ENCODE measurements at regions not wholly inside any gene's neighbourhood (a gene's known extent, or its start where the extent isn't known, plus 50 kb on each side); places are given as distances from the start of the nearest gene placed in this dataset.
"Not testable (repeated sequence)": the region's sequence is repeated elsewhere in the genome, so short reads cannot be mapped to it uniquely, and the experiment has no call there.

DNA sequence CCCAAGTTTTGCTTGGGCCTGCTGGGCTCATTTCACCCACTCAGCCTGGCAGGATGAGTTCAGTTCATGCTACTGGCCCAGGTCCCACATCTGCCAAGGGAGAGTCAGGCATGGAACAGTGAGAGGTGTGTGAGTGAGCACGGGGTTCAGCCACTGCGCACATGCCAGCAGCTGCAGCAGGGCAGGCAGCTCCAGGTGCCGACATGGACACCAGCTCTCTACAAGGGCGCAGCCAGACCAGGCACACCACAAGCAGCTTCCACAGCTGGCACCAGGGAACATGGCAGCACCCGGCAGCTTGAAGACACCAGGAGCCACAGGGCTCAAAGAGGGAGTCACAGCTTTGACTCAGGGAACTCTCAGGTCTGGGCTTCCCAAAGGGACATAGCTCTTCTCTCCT lies 938.0 kb downstream of the SORCS3 start:
- Histone ChIP-seq H3K9me3 (ENCODE audit: control insufficient read depth in 2 of 2, insufficient read depth in 1 of 2, low read depth in 1 of 2, low read length in 1 of 2) (peaks cover 0 to 9% of the 10 kb centered on the region in 2 donors), H3K27ac (ENCODE audit: low read depth in 1 of 3, low read length in 2 of 3) (no peak overlapping the region), H3K27me3 (ENCODE audit: control insufficient read depth in 3 of 3, insufficient read depth in 3 of 3, low read length in 3 of 3) (peaks cover 0 to 3% (median 0%) of the 10 kb centered on the region in 3 donors), H3K36me3 (ENCODE audit: control insufficient read depth in 3 of 3, insufficient read depth in 2 of 3, low read depth in 1 of 3, low read length in 3 of 3) (no peaks in the 10 kb centered on the region), H3K4me3 (ENCODE audit: low read depth in 1 of 3, low read length in 3 of 3) (no peak overlapping the region), H3K4me1 (ENCODE audit: control insufficient read depth in 3 of 3, insufficient read depth in 2 of 3, low read depth in 1 of 3, low read length in 2 of 3) (no peaks in the 10 kb centered on the region)
- DNase-seq = no peak
- FAIRE-seq = no peak
- 89 to 93% (median 90%) methylated on average over 5 of the region's 5 CpGs for WGBS, 3 donors

DNA sequence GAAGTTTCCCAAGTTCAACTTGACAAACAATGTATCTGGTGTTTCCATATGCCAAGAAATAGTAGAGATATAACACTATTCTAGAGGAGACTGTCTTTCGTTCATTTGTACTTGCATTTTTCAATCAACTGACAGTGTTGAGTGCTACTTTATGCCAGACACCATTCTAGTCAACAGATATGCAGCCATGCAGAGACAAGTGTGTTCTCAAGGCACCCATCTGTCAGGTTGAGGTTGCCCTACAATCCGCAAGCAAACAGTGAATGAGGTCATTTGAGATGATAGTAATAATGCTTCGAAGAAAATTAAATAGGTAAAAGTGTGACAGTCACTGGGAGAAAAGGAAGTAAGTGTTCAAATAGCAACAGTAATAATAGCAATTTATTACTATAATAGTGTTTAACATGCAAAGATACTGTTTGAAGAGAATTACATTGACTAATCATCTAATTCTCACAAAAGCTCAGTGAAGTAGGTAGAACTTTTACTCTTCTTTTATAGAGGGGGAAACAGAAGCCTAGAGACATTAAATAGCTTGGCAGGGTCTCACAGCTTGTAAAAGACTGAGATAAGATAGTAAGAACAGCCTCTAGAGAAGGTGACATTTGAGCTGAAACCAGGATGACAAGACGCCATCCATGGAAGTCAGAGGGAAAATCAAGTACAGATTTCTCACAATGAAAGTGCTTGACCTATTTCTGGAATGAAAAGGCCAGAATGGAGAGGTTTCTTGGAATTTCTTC lies 936.9 kb downstream of the SORCS3 start:
- H3K4me3 ChIP-seq (ENCODE audit: low read depth in 1 of 3, low read length in 3 of 3) = no peak overlapping the region
- H3K4me1 ChIP-seq (ENCODE audit: control insufficient read depth in 3 of 3, insufficient read depth in 2 of 3, low read depth in 1 of 3, low read length in 2 of 3) = no peaks in the 10 kb centered on the region
- H3K9me3 ChIP-seq (ENCODE audit: control insufficient read depth in 2 of 2, insufficient read depth in 1 of 2, low read depth in 1 of 2, low read length in 1 of 2) = peaks cover 0 to 9% of the 10 kb centered on the region in 2 donors
- FAIRE-seq (no peak), DNase-seq (no peak)
- H3K27me3 ChIP-seq (ENCODE audit: control insufficient read depth in 3 of 3, insufficient read depth in 3 of 3, low read length in 3 of 3) = peaks cover 0 to 3% (median 0%) of the 10 kb centered on the region in 3 donors
- 78 to 88% (median 80%) methylated on average over 4 of the region's 4 CpGs for WGBS, 3 donors
- no peaks in the 10 kb centered on the region for H3K36me3 ChIP-seq (ENCODE audit: control insufficient read depth in 3 of 3, insufficient read depth in 2 of 3, low read depth in 1 of 3, low read length in 3 of 3)
- H3K27ac ChIP-seq (ENCODE audit: low read depth in 1 of 3, low read length in 2 of 3) = no peak overlapping the region

DNA sequence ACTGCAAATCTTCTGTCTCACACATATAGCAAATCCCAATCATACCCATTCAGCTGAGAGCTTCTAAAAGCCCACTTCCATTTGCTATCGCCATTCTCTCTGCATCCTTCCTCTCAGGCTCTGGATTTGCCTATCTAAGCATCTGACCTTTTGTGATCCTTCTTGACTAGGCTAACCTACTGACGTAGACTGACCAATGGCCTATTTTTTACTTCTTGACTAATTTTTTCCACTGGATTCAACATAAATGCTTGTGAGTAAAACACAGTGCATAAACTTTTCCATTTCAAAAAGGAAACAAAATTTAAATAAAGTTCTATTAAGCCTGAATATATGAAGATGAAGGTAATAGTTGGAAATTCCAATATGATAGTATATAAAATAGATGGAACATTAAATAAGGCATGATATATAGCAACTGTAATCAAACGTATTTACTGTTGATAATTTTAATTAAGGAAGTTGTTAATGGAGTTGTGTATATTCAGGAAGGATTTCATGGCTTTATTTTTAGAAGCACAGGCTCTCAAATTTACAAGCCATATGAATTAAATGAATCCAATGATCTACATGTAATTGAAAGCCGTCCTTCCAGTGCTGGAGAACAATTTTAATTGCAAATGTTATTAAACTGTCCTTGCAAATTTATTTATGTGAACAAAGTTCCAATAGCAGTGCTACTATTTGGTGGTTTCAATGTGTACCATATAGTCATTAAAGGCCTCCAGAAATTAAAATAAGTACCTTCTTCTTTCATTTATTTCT lies 918.4 kb downstream of the SORCS3 start:
- Histone ChIP-seq H3K27me3 (ENCODE audit: control insufficient read depth in 3 of 3, insufficient read depth in 3 of 3, low read length in 3 of 3) (no peaks in the 10 kb centered on the region), H3K4me1 (ENCODE audit: control insufficient read depth in 3 of 3, insufficient read depth in 2 of 3, low read depth in 1 of 3, low read length in 2 of 3) (no peaks in the 10 kb centered on the region), H3K36me3 (ENCODE audit: control insufficient read depth in 3 of 3, insufficient read depth in 2 of 3, low read depth in 1 of 3, low read length in 3 of 3) (no peaks in the 10 kb centered on the region), H3K4me3 (ENCODE audit: low read depth in 1 of 3, low read length in 3 of 3) (no peak overlapping the region), H3K27ac (ENCODE audit: low read depth in 1 of 3, low read length in 2 of 3) (no peak overlapping the region), H3K9me3 (ENCODE audit: control insufficient read depth in 2 of 2, insufficient read depth in 1 of 2, low read depth in 1 of 2, low read length in 1 of 2) (no peaks in the 10 kb centered on the region)
- DNase-seq (no peak), FAIRE-seq (no peak)
- WGBS, 3 donors = 72 to 76% (median 73%) methylated on average over 4 of the region's 4 CpGs

DNA sequence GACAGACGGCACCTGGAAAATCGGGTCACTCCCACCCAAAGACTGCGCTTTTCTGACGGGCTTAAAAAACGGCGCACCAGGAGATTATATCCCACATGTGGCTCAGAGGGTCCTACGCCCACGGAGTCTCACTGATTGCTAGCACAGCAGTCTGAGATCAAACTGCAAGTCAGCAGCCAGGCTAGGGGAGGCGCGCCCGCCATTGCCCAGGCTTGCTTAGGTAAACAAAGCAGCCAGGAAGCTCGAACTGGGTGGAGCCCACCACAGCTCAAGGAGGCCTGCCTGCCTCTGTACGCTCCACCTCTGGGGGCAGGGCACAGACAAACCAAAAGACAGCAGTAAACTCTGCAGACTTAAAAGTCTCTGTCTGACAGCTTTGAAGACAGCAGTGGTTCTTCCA lies 909.4 kb downstream of the SORCS3 start:
- H3K9me3 ChIP-seq (ENCODE audit: control insufficient read depth in 2 of 2, insufficient read depth in 1 of 2, low read depth in 1 of 2, low read length in 1 of 2); H3K27me3 ChIP-seq (ENCODE audit: control insufficient read depth in 3 of 3, insufficient read depth in 3 of 3, low read length in 3 of 3); FAIRE-seq; H3K4me3 ChIP-seq (ENCODE audit: low read depth in 1 of 3, low read length in 3 of 3); DNase-seq; H3K27ac ChIP-seq (ENCODE audit: low read depth in 1 of 3, low read length in 2 of 3); H3K4me1 ChIP-seq (ENCODE audit: control insufficient read depth in 3 of 3, insufficient read depth in 2 of 3, low read depth in 1 of 3, low read length in 2 of 3); H3K36me3 ChIP-seq (ENCODE audit: control insufficient read depth in 3 of 3, insufficient read depth in 2 of 3, low read depth in 1 of 3, low read length in 3 of 3): not testable (repeated sequence)
- WGBS, 3 donors = 73 to 87% (median 80%) methylated on average over 11 to 13 of the region's 13 CpGs

DNA sequence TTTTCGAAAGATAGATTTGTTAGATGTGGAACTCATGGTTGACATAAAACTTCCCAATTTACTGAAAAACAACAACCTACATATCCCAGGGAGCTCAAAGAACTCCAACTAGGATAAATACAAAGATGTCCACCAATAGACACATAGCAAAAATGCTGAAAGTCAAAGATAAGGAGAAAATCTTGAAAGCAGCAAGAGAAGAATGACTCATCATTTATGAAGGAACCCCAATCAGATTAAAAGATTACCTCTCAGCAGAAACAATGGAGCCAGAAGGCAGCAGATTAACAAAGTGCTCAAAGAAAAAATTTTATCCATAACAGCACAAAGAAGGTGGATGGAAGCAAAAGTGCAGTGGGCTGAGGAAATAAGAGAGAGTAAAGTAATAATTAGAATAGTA lies 908.6 kb downstream of the SORCS3 start:
- H3K4me1 ChIP-seq (ENCODE audit: control insufficient read depth in 3 of 3, insufficient read depth in 2 of 3, low read depth in 1 of 3, low read length in 2 of 3) = no peaks in the 10 kb centered on the region
- no peaks in the 10 kb centered on the region for H3K9me3 ChIP-seq (ENCODE audit: control insufficient read depth in 2 of 2, insufficient read depth in 1 of 2, low read depth in 1 of 2, low read length in 1 of 2)
- no peak overlapping the region for H3K4me3 ChIP-seq (ENCODE audit: low read depth in 1 of 3, low read length in 3 of 3)
- 84 to 94% (median 89%) methylated on average over 1 of the region's 1 CpG for WGBS, 3 donors
- no peak overlapping the region for H3K27ac ChIP-seq (ENCODE audit: low read depth in 1 of 3, low read length in 2 of 3)
- no peaks in the 10 kb centered on the region for H3K36me3 ChIP-seq (ENCODE audit: control insufficient read depth in 3 of 3, insufficient read depth in 2 of 3, low read depth in 1 of 3, low read length in 3 of 3)
- H3K27me3 ChIP-seq (ENCODE audit: control insufficient read depth in 3 of 3, insufficient read depth in 3 of 3, low read length in 3 of 3) = no peaks in the 10 kb centered on the region
- DNase-seq (no peak), FAIRE-seq (no peak)

DNA sequence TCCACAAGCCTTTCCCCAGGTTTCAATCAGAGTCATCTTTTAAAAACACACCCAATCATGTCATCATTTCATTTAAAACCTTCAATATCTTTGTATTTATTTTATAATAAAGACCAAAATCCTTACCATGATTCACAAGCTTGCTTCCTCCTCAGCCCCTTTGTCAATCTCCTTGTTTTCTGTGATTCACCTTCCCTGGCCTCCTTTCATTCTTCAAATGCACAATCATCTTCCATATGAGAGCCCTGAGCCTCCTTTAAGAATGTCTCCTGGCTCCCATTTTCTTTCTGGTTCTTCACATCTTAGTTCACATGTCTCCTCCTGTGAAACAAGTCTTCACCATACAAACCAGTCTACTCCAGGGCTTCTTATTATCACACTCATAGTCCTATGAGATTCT lies 904.0 kb downstream of the SORCS3 start:
- no peaks in the 10 kb centered on the region for H3K36me3 ChIP-seq (ENCODE audit: control insufficient read depth in 3 of 3, insufficient read depth in 2 of 3, low read depth in 1 of 3, low read length in 3 of 3)
- no peak overlapping the region for H3K27ac ChIP-seq (ENCODE audit: low read depth in 1 of 3, low read length in 2 of 3)
- no peaks in the 10 kb centered on the region for H3K9me3 ChIP-seq (ENCODE audit: control insufficient read depth in 2 of 2, insufficient read depth in 1 of 2, low read depth in 1 of 2, low read length in 1 of 2)
- no peak overlapping the region for H3K4me3 ChIP-seq (ENCODE audit: low read depth in 1 of 3, low read length in 3 of 3)
- FAIRE-seq (no peak), DNase-seq (no peak)
- no peaks in the 10 kb centered on the region for H3K4me1 ChIP-seq (ENCODE audit: control insufficient read depth in 3 of 3, insufficient read depth in 2 of 3, low read depth in 1 of 3, low read length in 2 of 3)
- no peaks in the 10 kb centered on the region for H3K27me3 ChIP-seq (ENCODE audit: control insufficient read depth in 3 of 3, insufficient read depth in 3 of 3, low read length in 3 of 3)

GRCh38 chr10:105540381-105540780 lies 899.3 kb downstream of the SORCS3 start:
- H3K4me1 ChIP-seq (ENCODE audit: control insufficient read depth in 3 of 3, insufficient read depth in 2 of 3, low read depth in 1 of 3, low read length in 2 of 3) = no peaks in the 10 kb centered on the region
- H3K27me3 ChIP-seq (ENCODE audit: control insufficient read depth in 3 of 3, insufficient read depth in 3 of 3, low read length in 3 of 3) = no peaks in the 10 kb centered on the region
- no peak overlapping the region for H3K27ac ChIP-seq (ENCODE audit: low read depth in 1 of 3, low read length in 2 of 3)
- no peak for FAIRE-seq
- no peaks in the 10 kb centered on the region for H3K36me3 ChIP-seq (ENCODE audit: control insufficient read depth in 3 of 3, insufficient read depth in 2 of 3, low read depth in 1 of 3, low read length in 3 of 3)
- peak in 1 of 2 donors; percentile 25 for DNase-seq
- 25 to 43% (median 31%) methylated on average over 2 of the region's 2 CpGs for WGBS, 3 donors
- no peaks in the 10 kb centered on the region for H3K9me3 ChIP-seq (ENCODE audit: control insufficient read depth in 2 of 2, insufficient read depth in 1 of 2, low read depth in 1 of 2, low read length in 1 of 2)
- H3K4me3 ChIP-seq (ENCODE audit: low read depth in 1 of 3, low read length in 3 of 3) = no peak overlapping the region

DNA sequence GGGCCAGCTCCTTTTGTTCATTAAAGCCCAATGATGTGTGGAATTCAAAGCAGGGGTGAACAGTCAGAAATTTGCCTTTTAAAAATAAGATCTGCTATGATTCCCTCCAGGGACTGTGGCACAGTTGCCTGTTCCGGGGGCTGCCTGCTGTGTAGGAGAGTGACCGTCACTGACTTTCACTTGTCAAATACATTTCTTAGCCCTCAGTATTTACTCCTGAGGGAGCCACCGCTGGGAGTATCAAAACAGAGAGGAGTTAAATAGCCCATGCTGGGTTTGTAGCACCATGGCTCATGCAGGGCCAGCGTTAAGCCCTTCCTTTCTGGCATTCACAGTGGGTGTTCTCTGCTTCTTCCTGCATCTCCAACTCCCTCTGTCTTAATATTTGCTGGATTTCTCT lies 897.8 kb downstream of the SORCS3 start:
- FAIRE-seq = no peak
- 27 to 60% (median 60%) methylated on average over 4 of the region's 4 CpGs for WGBS, 3 donors
- no peaks in the 10 kb centered on the region for H3K4me1 ChIP-seq (ENCODE audit: control insufficient read depth in 3 of 3, insufficient read depth in 2 of 3, low read depth in 1 of 3, low read length in 2 of 3)

More for the DNA sequence above, 897.8 kb downstream of the SORCS3 start:
- no peaks in the 10 kb centered on the region for H3K9me3 ChIP-seq (ENCODE audit: control insufficient read depth in 2 of 2, insufficient read depth in 1 of 2, low read depth in 1 of 2, low read length in 1 of 2)
- H3K36me3 ChIP-seq (ENCODE audit: control insufficient read depth in 3 of 3, insufficient read depth in 2 of 3, low read depth in 1 of 3, low read length in 3 of 3) = no peaks in the 10 kb centered on the region
- no peak for DNase-seq
- H3K27ac ChIP-seq (ENCODE audit: low read depth in 1 of 3, low read length in 2 of 3) = no peak overlapping the region
- H3K27me3 ChIP-seq (ENCODE audit: control insufficient read depth in 3 of 3, insufficient read depth in 3 of 3, low read length in 3 of 3) = no peaks in the 10 kb centered on the region
- H3K4me3 ChIP-seq (ENCODE audit: low read depth in 1 of 3, low read length in 3 of 3) = no peak overlapping the region
